HG03354 (cell line): ENCODE measurements at regions not wholly inside any gene's neighbourhood (a gene's known extent, or its start where the extent isn't known, plus 50 kb on each side); places are given as distances from the start of the nearest gene placed in this dataset.
"Not testable (repeated sequence)": the region's sequence is repeated elsewhere in the genome, so short reads cannot be mapped to it uniquely, and the experiment has no call there.

Experiments used
- ATAC-seq: cut with Tn5 transposase; IDR thresholded peaks from one replicate; pipeline ENCODE4 v1.9.1; 2021; ENCODE audit warnings: mild to moderate bottlenecking; ENCODE audit not compliant: unreplicated experiment, poor library complexity, severe bottlenecking

- ATAC-seq, result not testable (repeated sequence)
These were observed 69.0 kb upstream of the EZR start for GRCh38 chr6:158888171-158888570.

- ATAC-seq, result not testable (repeated sequence)
These were observed 67.3 kb upstream of the EZR start for GRCh38 chr6:158886346-158886977.

GRCh38 chr6:158881884-158882283, 62.7 kb upstream of the EZR start:
- ATAC-seq, result not testable (repeated sequence)

GRCh38 chr6:158881276-158881675, 62.1 kb upstream of the EZR start:
- ATAC-seq, result not testable (repeated sequence)

GRCh38 chr6:158879180-158879579, 60.0 kb upstream of the EZR start:
- ATAC-seq, result no peak

GRCh38 chr6:158877716-158878115, 58.5 kb upstream of the EZR start:
- ATAC-seq, result no peak

- no peak for ATAC-seq
These were observed 57.7 kb upstream of the EZR start for GRCh38 chr6:158876886-158877285.

- no peak for ATAC-seq
These were observed 51.4 kb upstream of the EZR start for GRCh38 chr6:158870649-158870957.

GRCh38 chr6:158869826-158870648, 50.9 kb upstream of the EZR start:
- peak; percentile 94 for ATAC-seq

GRCh38 chr6:158868890-158869825, 50.0 kb upstream of the EZR start:
- peak; percentile 71 for ATAC-seq
